ENCODE measurements at regions not wholly inside any gene's neighbourhood (a gene's known extent, or its start where the extent isn't known, plus 50 kb on each side); places are given as distances from the start of the nearest gene placed in this dataset.

- TF ChIP-seq CTCF (IDR thresholded peaks at IDR 0.05) (no peak), POLR2A (IDR thresholded peaks at IDR 0.05) (no peak), EP300 (IDR thresholded peaks at IDR 0.05) (no peak)
These were observed 111.4 kb upstream of the MYOCD start for GRCh38 chr17:12554251-12554650.

All from tibial nerve (tissue), 4 donors.